Endothelial cell of umbilical vein (primary cell): ENCODE measurements at regions not wholly inside any gene's neighbourhood (a gene's known extent, or its start where the extent isn't known, plus 50 kb on each side); places are given as distances from the start of the nearest gene placed in this dataset.

ENCODE experiments used
- BruUV-seq: library from RNA; stranded (reverse); fragments of 400-500 nt; replicated peaks from 2 replicates; lab custom pipeline; 2021; lab: Mats Ljungman, UMichigan
- CTCF ChIA-PET: fragments of 300-600, 350-600 bp; sonication (Branson Sonifier 250); formaldehyde crosslinking; loops from one replicate; lab custom pipeline; 2021; ENCODE audit warnings: antibody characterized with exemption, inconsistent platforms; lab: Charles Lee
- POLR2A ChIA-PET: fragments of 300-600, 350-600 bp; sonication (Branson Sonifier 250); formaldehyde crosslinking; loops from one replicate; lab custom pipeline; 2021; ENCODE audit warnings: antibody characterized with exemption, inconsistent platforms; lab: Charles Lee
- DNase-seq: peaks from one replicate; pipeline ENCODE4 v3.0.0-alpha.2; 2011; ENCODE audit warnings: low read depth, low spot score
- FAIRE-seq: peaks from 2 replicates; lab custom pipeline; 2011; peaks lifted over from hg19 to GRCh38; lab: Jason Lieb, UNC
- H2AFZ ChIP-seq: 2 replicates; pipeline ENCODE4 v1.6.0; 2012; ENCODE audit warnings: low read depth, low read length, control low read depth, inconsistent platforms
- H3K27ac ChIP-seq: 2 replicates; pipeline ENCODE4 v1.5.1; 2011; ENCODE audit warnings: low read depth, mild to moderate bottlenecking, control low read depth, low read length, moderate library complexity; ENCODE audit not compliant: insufficient read depth
- H3K27me3 ChIP-seq, 2 experiments: 2 replicates each; pipeline versions ENCODE4 v1.6.0 to v1.6.1; 2011; ENCODE audit warnings: low read length in 2 of 2, mixed read lengths in 1 of 2; ENCODE audit not compliant: control insufficient read depth in 2 of 2, insufficient read depth in 2 of 2
- H3K36me3 ChIP-seq, 2 experiments: 2 replicates in 1 of 2; 3 replicates in 1 of 2; pipeline ENCODE4 v1.5.1; 2011; ENCODE audit warnings: low read length in 2 of 2, mild to moderate bottlenecking in 1 of 2, moderate library complexity in 1 of 2; ENCODE audit not compliant: control insufficient read depth in 2 of 2, insufficient read depth in 2 of 2; ENCODE audit errors: extremely low read depth in 1 of 2
- H3K4me1 ChIP-seq: 3 replicates; pipeline ENCODE4 v1.5.1; 2011; ENCODE audit warnings: mild to moderate bottlenecking, low read length; ENCODE audit not compliant: control insufficient read depth, insufficient read depth; ENCODE audit errors: extremely low read depth
- H3K4me2 ChIP-seq: 2 replicates; pipeline ENCODE4 v1.6.1; 2011; ENCODE audit warnings: low read length, control low read depth, mixed read lengths; ENCODE audit not compliant: insufficient read depth
- H3K4me3 ChIP-seq, 3 experiments: fragments of 200-600 bp in 1 of 3; sonication (generic), shearing (Covaris generic) in 1 of 3; replicated peaks in 1 of 3; 2 replicates each; pipeline ENCODE4 v1.5.1; 2011 to 2016; ENCODE audit warnings: control low read depth in 3 of 3, low read length in 3 of 3, mild to moderate bottlenecking in 2 of 3, inconsistent platforms in 1 of 3, low read depth in 1 of 3, moderate library complexity in 1 of 3; ENCODE audit not compliant: insufficient read depth in 1 of 3
- H3K79me2 ChIP-seq: 2 replicates; pipeline ENCODE4 v1.6.0; 2012; ENCODE audit warnings: low read length, inconsistent platforms; ENCODE audit not compliant: control insufficient read depth, insufficient read depth
- H3K9ac ChIP-seq: replicated peaks from 2 replicates; pipeline ENCODE3; 2011; ENCODE audit warnings: low read length, control low read depth; ENCODE audit not compliant: insufficient read depth; ENCODE audit errors: extremely low read depth
- H3K9me1 ChIP-seq: replicated peaks from 3 replicates; pipeline ENCODE4 v1.6.0; 2011; ENCODE audit warnings: mild to moderate bottlenecking, low read length; ENCODE audit not compliant: control insufficient read depth, insufficient read depth; ENCODE audit errors: extremely low read depth
- H3K9me3 ChIP-seq: replicated peaks from 2 replicates; pipeline ENCODE4 v1.5.1; 2012; ENCODE audit warnings: low read length, inconsistent platforms; ENCODE audit not compliant: control insufficient read depth, insufficient read depth
- H4K20me1 ChIP-seq: replicated peaks from 2 replicates; pipeline ENCODE3; 2011; ENCODE audit warnings: mild to moderate bottlenecking, low read length; ENCODE audit not compliant: control insufficient read depth, insufficient read depth; ENCODE audit errors: extremely low read depth
- EZH2 ChIP-seq: IDR thresholded peaks from 2 replicates; pipeline ENCODE4 v1.6.1; 2012; ENCODE audit warnings: borderline replicate concordance, low read depth, mild to moderate bottlenecking, moderate library complexity, low read length, inconsistent platforms; ENCODE audit not compliant: severe bottlenecking
- FOS ChIP-seq: IDR thresholded peaks from 2 replicates; pipeline ENCODE4 v1.6.1; 2011; ENCODE audit warnings: mild to moderate bottlenecking, low read length, moderate library complexity, borderline replicate concordance; ENCODE audit not compliant: insufficient read depth
- GATA2 ChIP-seq: IDR thresholded peaks from 2 replicates; pipeline ENCODE4 v1.7.0; 2011; ENCODE audit warnings: low read depth, mild to moderate bottlenecking, moderate library complexity, mixed read lengths, low read length; ENCODE audit not compliant: insufficient read length, insufficient read depth
- JUN ChIP-seq: IDR thresholded peaks from 2 replicates; pipeline ENCODE4 v1.6.1; 2011; ENCODE audit warnings: borderline replicate concordance, low read depth; ENCODE audit not compliant: insufficient read length, insufficient read depth
- MYC ChIP-seq: IDR thresholded peaks from one replicate; pipeline ENCODE4 v1.6.1; 2011; ENCODE audit warnings: mild to moderate bottlenecking, low read depth, low read length
- POLR2A ChIP-seq: IDR thresholded peaks from 2 replicates; pipeline ENCODE4 v1.6.1; 2012; ENCODE audit warnings: low read depth, mild to moderate bottlenecking, control low read depth, low read length
- POLR2AphosphoS5 ChIP-seq: IDR thresholded peaks from 2 replicates; pipeline ENCODE4 v1.6.1; 2012; ENCODE audit warnings: low read depth, mild to moderate bottlenecking, control low read depth, low read length, moderate library complexity; ENCODE audit not compliant: insufficient read depth
- dilution Hi-C: fragments of 300-500 bp; cut with MboI; formaldehyde crosslinking; loops from one replicate; pipeline ENCODE4 v1.15.0; 2019; ENCODE audit warnings: low sequenced_read_pairs; ENCODE audit not compliant: extremely low pct_ligation_motif_present
- intact Hi-C: fragments of 100-400 bp; cut with micrococcal nuclease; formaldehyde crosslinking; loops from one replicate; pipeline ENCODE4 v1.10.0; 2022
- TF ChIP-seq, protein P1 (sequence below), 2 donors: IDR thresholded peaks; 1 replicate in 1 of 2; 2 replicates in 1 of 2; pipeline ENCODE4 v1.5.1; 2011; ENCODE audit warnings: low read length in 2 of 2, mild to moderate bottlenecking in 2 of 2, moderate library complexity in 2 of 2, control low read depth in 1 of 2, inconsistent platforms in 1 of 2, low read depth in 1 of 2; ENCODE audit not compliant: insufficient read depth in 1 of 2; ENCODE audit errors: extremely low read depth in 1 of 2
- TF ChIP-seq, protein P2 (sequence below): IDR thresholded peaks from 2 replicates; pipeline ENCODE4 v1.6.1; 2011; ENCODE audit not compliant: insufficient read depth, insufficient read length

DNA sequence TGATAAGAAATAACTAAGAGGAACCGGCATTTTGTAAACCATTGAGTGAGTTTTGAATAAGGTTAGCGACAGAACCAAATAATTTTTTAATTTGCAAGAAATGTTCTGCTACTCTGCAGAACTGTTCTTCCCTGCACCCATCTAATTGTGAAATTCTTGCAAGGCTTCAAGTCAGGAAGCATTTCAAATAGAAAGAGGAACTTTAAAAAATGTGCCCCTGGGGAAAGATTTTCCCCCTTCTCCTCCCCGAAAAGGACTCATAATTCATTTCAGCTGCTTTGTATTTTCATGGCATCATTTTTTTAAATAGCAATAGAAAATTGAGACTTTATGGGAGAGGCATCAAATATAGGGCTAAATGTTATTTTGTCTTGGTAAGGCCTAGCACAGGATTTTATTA, 180.9 kb upstream of the ANKRD55 start:
- TF ChIP-seq, protein P1, sequence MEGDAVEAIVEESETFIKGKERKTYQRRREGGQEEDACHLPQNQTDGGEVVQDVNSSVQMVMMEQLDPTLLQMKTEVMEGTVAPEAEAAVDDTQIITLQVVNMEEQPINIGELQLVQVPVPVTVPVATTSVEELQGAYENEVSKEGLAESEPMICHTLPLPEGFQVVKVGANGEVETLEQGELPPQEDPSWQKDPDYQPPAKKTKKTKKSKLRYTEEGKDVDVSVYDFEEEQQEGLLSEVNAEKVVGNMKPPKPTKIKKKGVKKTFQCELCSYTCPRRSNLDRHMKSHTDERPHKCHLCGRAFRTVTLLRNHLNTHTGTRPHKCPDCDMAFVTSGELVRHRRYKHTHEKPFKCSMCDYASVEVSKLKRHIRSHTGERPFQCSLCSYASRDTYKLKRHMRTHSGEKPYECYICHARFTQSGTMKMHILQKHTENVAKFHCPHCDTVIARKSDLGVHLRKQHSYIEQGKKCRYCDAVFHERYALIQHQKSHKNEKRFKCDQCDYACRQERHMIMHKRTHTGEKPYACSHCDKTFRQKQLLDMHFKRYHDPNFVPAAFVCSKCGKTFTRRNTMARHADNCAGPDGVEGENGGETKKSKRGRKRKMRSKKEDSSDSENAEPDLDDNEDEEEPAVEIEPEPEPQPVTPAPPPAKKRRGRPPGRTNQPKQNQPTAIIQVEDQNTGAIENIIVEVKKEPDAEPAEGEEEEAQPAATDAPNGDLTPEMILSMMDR (IDR thresholded peaks at IDR 0.05; ENCODE audit: extremely low read depth in 1 of 2, insufficient read depth in 1 of 2, low read depth in 1 of 2, low read length in 2 of 2): no peak
- TF ChIP-seq POLR2A (no peak), JUN (no peak), FOS (no peak)
- no peaks in the 10 kb centered on the region for H3K9me1 ChIP-seq
- H3K4me1 ChIP-seq: no peaks in the 10 kb centered on the region
- no peaks in the 10 kb centered on the region for H3K79me2 ChIP-seq
- H2AFZ ChIP-seq: no peak overlapping the region
- ChIA-PET CTCF (no interaction called here), POLR2A (interaction anchor here (0.7 kb wide), 1 partner anchor 135 kb away, joined by 4 read pairs; no protein-coding TSS in a partner anchor)
- H3K9ac ChIP-seq: no peak overlapping the region
- no peaks in the 10 kb centered on the region for H3K27me3 ChIP-seq
- intact Hi-C loops (no loop called here), dilution Hi-C loops (no loop called here)
- H3K27ac ChIP-seq: no peak overlapping the region
- H3K4me3 ChIP-seq: no peak overlapping the region
- H3K4me2 ChIP-seq: no peak overlapping the region
- no TSS peak for BruUV-seq
- FAIRE-seq (no peak), DNase-seq (no peak)
- H4K20me1 ChIP-seq: peaks cover 2% of the 10 kb centered on the region
- H3K9me3 ChIP-seq: no peaks in the 10 kb centered on the region
- no peaks in the 10 kb centered on the region for H3K36me3 ChIP-seq

DNA sequence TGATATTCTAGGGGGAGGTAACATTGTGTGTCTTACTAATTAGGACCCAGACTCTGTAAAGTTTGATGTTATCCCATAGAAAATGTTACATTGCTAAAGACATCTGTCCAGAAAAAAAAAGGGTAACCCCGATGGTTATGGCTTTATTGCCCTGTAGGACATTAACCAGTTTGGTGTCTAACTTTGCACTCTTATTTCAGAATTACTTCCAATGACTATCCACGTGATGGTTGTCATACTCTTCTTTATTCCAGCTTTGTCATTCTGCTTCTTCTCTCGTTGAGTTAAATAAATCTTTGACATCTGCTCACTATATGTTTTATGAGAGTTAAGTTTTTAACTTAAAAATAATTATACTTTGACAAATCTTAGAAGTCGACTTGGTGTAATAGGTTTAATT, 180.4 kb upstream of the ANKRD55 start:
- Histone ChIP-seq H3K4me1 (no peaks in the 10 kb centered on the region), H3K9ac (no peak overlapping the region), H3K9me3 (no peaks in the 10 kb centered on the region), H3K9me1 (no peaks in the 10 kb centered on the region), H3K79me2 (no peaks in the 10 kb centered on the region), H4K20me1 (peaks cover 2% of the 10 kb centered on the region), H3K27me3 (no peaks in the 10 kb centered on the region), H3K4me2 (no peak overlapping the region), H2AFZ (no peak overlapping the region), H3K36me3 (no peaks in the 10 kb centered on the region), H3K4me3 (no peak overlapping the region), H3K27ac (no peak overlapping the region)
- dilution Hi-C loops (no loop called here), intact Hi-C loops (no loop called here)
- BruUV-seq: no TSS peak
- TF ChIP-seq POLR2A (no peak), EZH2 (no peak), MYC (no peak), POLR2AphosphoS5 (no peak), JUN (no peak), GATA2 (no peak), FOS (no peak)
- TF ChIP-seq, protein P1 (IDR thresholded peaks at IDR 0.05; ENCODE audit: extremely low read depth in 1 of 2, insufficient read depth in 1 of 2, low read depth in 1 of 2, low read length in 2 of 2): no peak
- TF ChIP-seq, protein P2, sequence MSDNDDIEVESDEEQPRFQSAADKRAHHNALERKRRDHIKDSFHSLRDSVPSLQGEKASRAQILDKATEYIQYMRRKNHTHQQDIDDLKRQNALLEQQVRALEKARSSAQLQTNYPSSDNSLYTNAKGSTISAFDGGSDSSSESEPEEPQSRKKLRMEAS: no peak
- no peak for DNase-seq
- CTCF ChIA-PET: no interaction called here
- no peak for FAIRE-seq
- POLR2A ChIA-PET: no interaction called here
